ENCODE measurements at regions not wholly inside any gene's neighbourhood (a gene's known extent, or its start where the extent isn't known, plus 50 kb on each side); places are given as distances from the start of the nearest gene placed in this dataset.

DNA sequence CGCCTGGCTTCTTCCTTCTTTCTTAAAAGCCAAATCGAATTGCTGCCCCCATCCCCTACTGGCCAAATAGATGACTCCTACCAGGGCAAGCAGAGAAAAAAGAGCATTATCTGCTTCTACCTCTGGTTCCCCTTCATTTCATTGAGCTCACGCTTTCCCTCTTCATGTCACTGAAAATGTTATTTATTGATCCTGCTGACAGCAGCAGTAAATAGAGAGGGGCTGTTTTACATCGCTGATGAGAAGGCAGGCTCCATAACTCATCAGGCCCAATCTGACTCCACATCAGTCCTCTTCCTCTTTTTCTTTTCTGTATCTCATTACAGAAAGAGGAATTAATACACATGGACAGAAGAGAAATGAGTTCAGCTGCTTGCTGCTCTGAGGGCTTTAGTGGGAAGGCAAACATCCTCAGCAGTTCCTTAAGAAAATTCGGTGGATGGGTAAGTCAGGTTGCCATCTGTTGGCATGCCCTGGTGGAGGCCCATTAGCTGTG lies 904.1 kb downstream of the KCNMA1 start:
- H3K4me1 ChIP-seq = no peaks in the 10 kb centered on the region

DNA sequence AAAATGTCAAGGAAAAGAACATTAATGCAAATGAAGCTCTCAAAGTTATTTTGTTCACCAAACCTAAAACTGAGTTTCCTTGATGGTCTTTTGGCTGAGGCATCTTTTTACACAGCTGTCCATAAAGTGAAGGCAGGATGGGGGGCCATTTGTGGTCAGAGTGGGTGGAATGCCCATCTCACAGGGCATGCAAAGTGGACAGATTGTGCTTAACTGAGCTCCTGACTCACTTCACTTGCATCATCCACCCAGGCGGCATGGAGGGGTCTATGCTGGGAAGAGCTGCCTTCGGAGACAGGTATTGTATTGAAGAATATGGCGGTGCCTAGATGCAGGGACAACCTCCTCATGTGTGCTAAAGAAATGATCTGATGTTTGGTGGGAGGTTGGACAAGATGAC lies 905.3 kb downstream of the KCNMA1 start:
- no peak overlapping the region for H3K27ac ChIP-seq
- TF ChIP-seq POLR2A (IDR thresholded peaks at IDR 0.05) = no peak
- TF ChIP-seq, protein P1, sequence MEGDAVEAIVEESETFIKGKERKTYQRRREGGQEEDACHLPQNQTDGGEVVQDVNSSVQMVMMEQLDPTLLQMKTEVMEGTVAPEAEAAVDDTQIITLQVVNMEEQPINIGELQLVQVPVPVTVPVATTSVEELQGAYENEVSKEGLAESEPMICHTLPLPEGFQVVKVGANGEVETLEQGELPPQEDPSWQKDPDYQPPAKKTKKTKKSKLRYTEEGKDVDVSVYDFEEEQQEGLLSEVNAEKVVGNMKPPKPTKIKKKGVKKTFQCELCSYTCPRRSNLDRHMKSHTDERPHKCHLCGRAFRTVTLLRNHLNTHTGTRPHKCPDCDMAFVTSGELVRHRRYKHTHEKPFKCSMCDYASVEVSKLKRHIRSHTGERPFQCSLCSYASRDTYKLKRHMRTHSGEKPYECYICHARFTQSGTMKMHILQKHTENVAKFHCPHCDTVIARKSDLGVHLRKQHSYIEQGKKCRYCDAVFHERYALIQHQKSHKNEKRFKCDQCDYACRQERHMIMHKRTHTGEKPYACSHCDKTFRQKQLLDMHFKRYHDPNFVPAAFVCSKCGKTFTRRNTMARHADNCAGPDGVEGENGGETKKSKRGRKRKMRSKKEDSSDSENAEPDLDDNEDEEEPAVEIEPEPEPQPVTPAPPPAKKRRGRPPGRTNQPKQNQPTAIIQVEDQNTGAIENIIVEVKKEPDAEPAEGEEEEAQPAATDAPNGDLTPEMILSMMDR (IDR thresholded peaks at IDR 0.05) = no peak
- no peaks in the 10 kb centered on the region for H3K27me3 ChIP-seq
- no peaks in the 10 kb centered on the region for H3K4me1 ChIP-seq
- intact Hi-C loops (cut with DNase I) = no loop called here
- no peak overlapping the region for H3K4me3 ChIP-seq (replicated peaks in 1 of 3)
- no peak for DNase-seq
- H3K36me3 ChIP-seq = no peaks in the 10 kb centered on the region
- no peaks in the 10 kb centered on the region for H3K9me3 ChIP-seq
- 94 to 95% methylated on average over 3 of the region's 3 CpGs for WGBS, 2 donors

More for the DNA sequence above, 904.1 kb downstream of the KCNMA1 start:
- no peaks in the 10 kb centered on the region for H3K9me3 ChIP-seq
- no peak for TF ChIP-seq POLR2A (IDR thresholded peaks at IDR 0.05)
- TF ChIP-seq, protein P1 (IDR thresholded peaks at IDR 0.05) = no peak
- no peak overlapping the region for H3K27ac ChIP-seq
- intact Hi-C loops (cut with DNase I) = no loop called here
- H3K27me3 ChIP-seq = no peaks in the 10 kb centered on the region
- DNase-seq = no peak
- H3K4me3 ChIP-seq (replicated peaks in 1 of 3) = no peak overlapping the region
- no peaks in the 10 kb centered on the region for H3K36me3 ChIP-seq
- 83 to 89% methylated on average over 5 of the region's 5 CpGs for WGBS, 2 donors

DNA sequence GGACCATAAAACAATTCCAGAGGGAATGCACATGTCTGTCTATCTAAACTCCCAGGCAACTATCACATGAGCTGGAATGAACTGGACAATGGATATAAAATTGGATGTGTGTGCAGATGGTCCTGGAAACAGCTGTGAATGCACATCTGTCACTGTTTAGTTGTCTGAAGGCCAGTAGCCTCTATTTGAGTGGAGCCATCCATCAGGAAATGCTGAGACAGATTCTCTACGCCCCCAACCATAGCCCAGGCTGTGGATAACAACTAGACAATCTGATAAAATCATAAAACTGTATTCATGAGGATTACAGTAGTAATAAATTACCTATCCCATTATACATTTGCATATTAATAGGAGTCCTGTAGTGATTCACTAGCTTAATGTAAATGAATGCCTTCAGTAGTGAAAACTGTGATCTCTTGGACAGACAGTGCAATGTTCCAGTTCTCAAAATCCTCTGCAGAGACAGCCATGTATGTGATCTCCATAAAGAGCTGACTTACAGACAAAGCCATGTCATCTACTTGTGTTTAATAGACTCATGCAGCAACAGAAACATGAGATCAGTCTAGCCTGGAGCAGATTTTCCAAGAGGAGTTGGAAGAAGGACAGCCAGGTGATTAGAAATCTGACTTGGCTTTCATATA lies 907.6 kb downstream of the KCNMA1 start:
- no peak overlapping the region for H3K4me3 ChIP-seq (replicated peaks in 1 of 3)
- 63 to 81% methylated on average over 1 of the region's 1 CpG for WGBS, 2 donors
- TF ChIP-seq POLR2A (IDR thresholded peaks at IDR 0.05) = no peak
- TF ChIP-seq, protein P1 (IDR thresholded peaks at IDR 0.05) = no peak
- H3K27me3 ChIP-seq = no peaks in the 10 kb centered on the region
- no peaks in the 10 kb centered on the region for H3K4me1 ChIP-seq
- H3K9me3 ChIP-seq = no peaks in the 10 kb centered on the region
- no peaks in the 10 kb centered on the region for H3K36me3 ChIP-seq
- no peak for DNase-seq
- intact Hi-C loops (cut with DNase I) = no loop called here
- no peak overlapping the region for H3K27ac ChIP-seq

DNA sequence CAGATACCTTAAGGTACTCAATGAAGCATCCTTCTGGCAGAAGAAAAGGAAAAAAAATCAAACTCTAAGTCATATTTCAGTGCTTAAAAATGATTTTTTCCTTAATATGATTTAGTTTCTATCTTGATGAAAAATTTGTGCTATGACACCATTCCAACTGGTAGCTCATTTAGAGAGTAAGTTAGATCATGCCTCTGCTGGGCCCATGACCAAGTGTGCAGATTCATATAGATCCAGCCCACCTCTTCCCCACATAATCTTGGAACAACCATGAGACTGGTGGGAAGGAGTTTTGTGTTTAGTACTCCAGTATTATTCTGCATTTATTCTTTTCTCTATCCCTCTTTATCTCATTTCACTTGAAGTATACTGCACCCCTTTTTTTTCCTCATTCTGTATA lies 908.3 kb downstream of the KCNMA1 start:
- intact Hi-C loops (cut with DNase I) = no loop called here
- no peaks in the 10 kb centered on the region for H3K9me3 ChIP-seq

GRCh38 chr10:76727038-76727437 lies 910.6 kb downstream of the KCNMA1 start:
- TF ChIP-seq, protein P1 (IDR thresholded peaks at IDR 0.05) = no peak
- no peak for TF ChIP-seq POLR2A (IDR thresholded peaks at IDR 0.05)
- no peak for DNase-seq
- intact Hi-C loops (cut with DNase I) = no loop called here
- Histone ChIP-seq H3K27ac (no peak overlapping the region), H3K4me3 (replicated peaks in 1 of 3) (no peak overlapping the region), H3K4me1 (no peaks in the 10 kb centered on the region), H3K27me3 (no peaks in the 10 kb centered on the region), H3K9me3 (no peaks in the 10 kb centered on the region), H3K36me3 (no peaks in the 10 kb centered on the region)
- 71 to 92% methylated on average over 2 of the region's 2 CpGs for WGBS, 2 donors

More for the DNA sequence above, 908.3 kb downstream of the KCNMA1 start:
- no peaks in the 10 kb centered on the region for H3K4me1 ChIP-seq
- no peak for TF ChIP-seq POLR2A (IDR thresholded peaks at IDR 0.05)
- TF ChIP-seq, protein P1 (IDR thresholded peaks at IDR 0.05) = no peak
- H3K36me3 ChIP-seq = no peaks in the 10 kb centered on the region
- no peak overlapping the region for H3K27ac ChIP-seq
- no peaks in the 10 kb centered on the region for H3K27me3 ChIP-seq
- DNase-seq = no peak
- H3K4me3 ChIP-seq (replicated peaks in 1 of 3) = no peak overlapping the region

Data from thyroid gland (tissue), 4 donors.